Stomach (tissue), 8 donors: ENCODE measurements at regions not wholly inside any gene's neighbourhood (a gene's known extent, or its start where the extent isn't known, plus 50 kb on each side); places are given as distances from the start of the nearest gene placed in this dataset.

Experiments used
- DNase-seq, 2 donors: peaks; one replicate each; pipeline versions ENCODE4 v3.0.0 to v3.0.0-alpha.2; 2013 to 2019
- H3K27ac ChIP-seq, 5 donors: fragments of 200-600 bp in 4 of 5; sonication (generic) in 4 of 5; one replicate each; pipeline ENCODE4 v1.5.1; 2013 to 2019; ENCODE audit warnings: mild to moderate bottlenecking in 1 of 5, moderate library complexity in 1 of 5
- H3K27me3 ChIP-seq, 3 donors: fragments of 200-600 bp; sonication (generic); one replicate each; pipeline ENCODE4 v1.5.1; 2017 to 2019; ENCODE audit warnings: mixed run types in 1 of 3
- H3K36me3 ChIP-seq, 4 donors: fragments of 200-600 bp; sonication (generic); 1 replicate in 3 of 4; 2 replicates in 1 of 4; pipeline ENCODE4 v1.5.1; 2016 to 2019
- H3K4me1 ChIP-seq, 4 donors: fragments of 200-600 bp; sonication (generic); one replicate each; pipeline ENCODE4 v1.5.1; 2016 to 2019
- H3K4me3 ChIP-seq, 4 donors: fragments of 200-600 bp; sonication (generic) in 3 of 4; one replicate each; pipeline ENCODE4 v1.5.1; 2016 to 2019; ENCODE audit warnings: mild to moderate bottlenecking in 1 of 4
- H3K9me3 ChIP-seq, 4 donors: fragments of 200-600 bp; sonication (generic); one replicate each; pipeline ENCODE4 v1.5.1; 2016 to 2019
- EP300 ChIP-seq: sonication (generic); formaldehyde crosslinking; IDR thresholded peaks from one replicate; pipeline ENCODE4 v1.6.1; 2017; ENCODE audit warnings: antibody characterized with exemption
- POLR2A ChIP-seq, 4 donors: fragments of 450-650 bp; IDR thresholded peaks; one replicate each; pipeline ENCODE4 v1.6.1; 2016; ENCODE audit warnings: antibody characterized with exemption in 4 of 4, control low read depth in 2 of 4, mild to moderate bottlenecking in 1 of 4, moderate library complexity in 1 of 4
- POLR2AphosphoS5 ChIP-seq, 3 donors: sonication (generic); formaldehyde crosslinking; IDR thresholded peaks; one replicate each; pipeline ENCODE4 v1.6.1; 2016; ENCODE audit warnings: antibody characterized with exemption in 3 of 3
- WGBS, 5 donors: extraction: QIAGEN DNeasy Blood & Tissue Kit in 3 of 5; methylation state at CpG; one replicate each; pipeline versions ENCODE4 v1.1.5 to v1.1.7; 2013 to 2018; 5-methylcytosine and 5-hydroxymethylcytosine counted together
- intact Hi-C: fragments of 100-400 bp; cut with DNase I; formaldehyde crosslinking; loops from one replicate; pipeline ENCODE4 v1.15.1; 2023; ENCODE audit warnings: low total_unique reads
- TF ChIP-seq, protein P1 (sequence below), 7 experiments: fragments of 450-650 bp in 4 of 7; fragments of 200-600 bp in 3 of 7; sonication (generic) in 3 of 7; IDR thresholded peaks; one replicate each; pipeline ENCODE4 v1.5.1; 2016 to 2019; ENCODE audit warnings: antibody characterized with exemption in 7 of 7, control low read depth in 2 of 7, mild to moderate bottlenecking in 1 of 7
- donor health status: healthy with polysubstance abuse.
- donor health status: Bipolar disorder and iron deficiency.
- donor health status: healthy.

GRCh38 chr15:91780387-91780786, 73.1 kb upstream of the SLCO3A1 start:
- H3K27me3 ChIP-seq = peaks cover 0 to 3% (median 0%) of the 10 kb centered on the region in 3 donors
- no peak for DNase-seq
- no peaks in the 10 kb centered on the region for H3K9me3 ChIP-seq
- H3K36me3 ChIP-seq = no peaks in the 10 kb centered on the region
- TF ChIP-seq POLR2A (IDR thresholded peaks at IDR 0.05) = no peak
- no peak for TF ChIP-seq EP300
- TF ChIP-seq POLR2AphosphoS5 (IDR thresholded peaks at IDR 0.05) = no peak
- TF ChIP-seq, protein P1, sequence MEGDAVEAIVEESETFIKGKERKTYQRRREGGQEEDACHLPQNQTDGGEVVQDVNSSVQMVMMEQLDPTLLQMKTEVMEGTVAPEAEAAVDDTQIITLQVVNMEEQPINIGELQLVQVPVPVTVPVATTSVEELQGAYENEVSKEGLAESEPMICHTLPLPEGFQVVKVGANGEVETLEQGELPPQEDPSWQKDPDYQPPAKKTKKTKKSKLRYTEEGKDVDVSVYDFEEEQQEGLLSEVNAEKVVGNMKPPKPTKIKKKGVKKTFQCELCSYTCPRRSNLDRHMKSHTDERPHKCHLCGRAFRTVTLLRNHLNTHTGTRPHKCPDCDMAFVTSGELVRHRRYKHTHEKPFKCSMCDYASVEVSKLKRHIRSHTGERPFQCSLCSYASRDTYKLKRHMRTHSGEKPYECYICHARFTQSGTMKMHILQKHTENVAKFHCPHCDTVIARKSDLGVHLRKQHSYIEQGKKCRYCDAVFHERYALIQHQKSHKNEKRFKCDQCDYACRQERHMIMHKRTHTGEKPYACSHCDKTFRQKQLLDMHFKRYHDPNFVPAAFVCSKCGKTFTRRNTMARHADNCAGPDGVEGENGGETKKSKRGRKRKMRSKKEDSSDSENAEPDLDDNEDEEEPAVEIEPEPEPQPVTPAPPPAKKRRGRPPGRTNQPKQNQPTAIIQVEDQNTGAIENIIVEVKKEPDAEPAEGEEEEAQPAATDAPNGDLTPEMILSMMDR (IDR thresholded peaks at IDR 0.05) = no peak
- H3K27ac ChIP-seq = no peak overlapping the region
- no peak overlapping the region for H3K4me3 ChIP-seq
- WGBS, 5 donors = 61 to 75% (median 70%) methylated on average over 3 of the region's 3 CpGs
- intact Hi-C loops = no loop called here
- H3K4me1 ChIP-seq = peaks cover 5 to 19% (median 14%) of the 10 kb centered on the region in 4 donors

DNA sequence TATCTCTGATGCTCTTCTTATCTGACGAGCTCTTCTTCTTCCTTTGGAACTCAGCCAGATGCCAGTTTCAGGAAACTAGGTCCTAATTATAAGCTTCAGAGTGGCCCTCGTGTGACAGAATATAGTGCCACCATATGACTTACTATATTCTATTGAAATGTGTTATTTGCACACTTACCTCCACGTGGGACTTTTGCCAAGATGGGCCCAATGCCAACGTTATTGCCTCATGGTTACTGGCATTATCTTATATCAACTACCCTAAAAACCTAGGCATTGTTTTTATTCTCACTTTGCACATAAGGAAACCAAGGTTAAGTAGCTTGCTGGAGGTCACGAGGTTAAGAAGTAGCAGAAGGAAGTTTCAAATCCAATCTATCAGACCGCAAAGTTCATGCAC, 71.3 kb upstream of the SLCO3A1 start:
- H3K36me3 ChIP-seq = no peaks in the 10 kb centered on the region
- DNase-seq = peak; percentile 42 to 84
- peaks cover 0 to 2% (median 0%) of the 10 kb centered on the region in 3 donors for H3K27me3 ChIP-seq
- TF ChIP-seq, protein P1 (IDR thresholded peaks at IDR 0.05) = no peak
- TF ChIP-seq POLR2AphosphoS5 (IDR thresholded peaks at IDR 0.05) = peak in 1 of 3 donors; percentile 6
- WGBS, 5 donors = 16 to 38% (median 22%) methylated on average over 6 of the region's 6 CpGs
- H3K4me3 ChIP-seq = no peak overlapping the region
- intact Hi-C loops = no loop called here
- H3K27ac ChIP-seq = no peak overlapping the region
- peaks cover 5 to 19% (median 14%) of the 10 kb centered on the region in 4 donors for H3K4me1 ChIP-seq
- no peaks in the 10 kb centered on the region for H3K9me3 ChIP-seq

- intact Hi-C loops = no loop called here
- WGBS, 5 donors = 45 to 60% (median 48%) methylated on average over 3 of the region's 3 CpGs
- H3K4me1 ChIP-seq = peaks cover 5 to 19% (median 14%) of the 10 kb centered on the region in 4 donors
Observed at GRCh38 chr15:91783008-91783407, 70.5 kb upstream of the SLCO3A1 start.

GRCh38 chr15:91783451-91783850, 70.1 kb upstream of the SLCO3A1 start:
- Histone ChIP-seq H3K36me3 (no peaks in the 10 kb centered on the region), H3K4me3 (no peak overlapping the region), H3K27me3 (no peaks in the 10 kb centered on the region), H3K4me1 (peaks cover 5 to 19% (median 14%) of the 10 kb centered on the region in 4 donors), H3K9me3 (no peaks in the 10 kb centered on the region), H3K27ac (no peak overlapping the region)
- intact Hi-C loops = no loop called here
- no peak for DNase-seq
- no peak for TF ChIP-seq EP300
- no peak for TF ChIP-seq POLR2AphosphoS5 (IDR thresholded peaks at IDR 0.05)
- TF ChIP-seq, protein P1 (IDR thresholded peaks at IDR 0.05) = no peak
- TF ChIP-seq POLR2A (IDR thresholded peaks at IDR 0.05) = no peak

More at GRCh38 chr15:91783008-91783407, 70.5 kb upstream of the SLCO3A1 start:
- TF ChIP-seq, protein P1 (IDR thresholded peaks at IDR 0.05) = no peak
- TF ChIP-seq EP300 = no peak
- no peak for TF ChIP-seq POLR2A (IDR thresholded peaks at IDR 0.05)
- no peak for TF ChIP-seq POLR2AphosphoS5 (IDR thresholded peaks at IDR 0.05)
- Histone ChIP-seq H3K36me3 (no peaks in the 10 kb centered on the region), H3K9me3 (no peaks in the 10 kb centered on the region), H3K27ac (no peak overlapping the region), H3K27me3 (no peaks in the 10 kb centered on the region), H3K4me3 (no peak overlapping the region)
- DNase-seq = no peak
